ENCODE measurements at regions not wholly inside any gene's neighbourhood (a gene's known extent, or its start where the extent isn't known, plus 50 kb on each side); places are given as distances from the start of the nearest gene placed in this dataset.

DNA sequence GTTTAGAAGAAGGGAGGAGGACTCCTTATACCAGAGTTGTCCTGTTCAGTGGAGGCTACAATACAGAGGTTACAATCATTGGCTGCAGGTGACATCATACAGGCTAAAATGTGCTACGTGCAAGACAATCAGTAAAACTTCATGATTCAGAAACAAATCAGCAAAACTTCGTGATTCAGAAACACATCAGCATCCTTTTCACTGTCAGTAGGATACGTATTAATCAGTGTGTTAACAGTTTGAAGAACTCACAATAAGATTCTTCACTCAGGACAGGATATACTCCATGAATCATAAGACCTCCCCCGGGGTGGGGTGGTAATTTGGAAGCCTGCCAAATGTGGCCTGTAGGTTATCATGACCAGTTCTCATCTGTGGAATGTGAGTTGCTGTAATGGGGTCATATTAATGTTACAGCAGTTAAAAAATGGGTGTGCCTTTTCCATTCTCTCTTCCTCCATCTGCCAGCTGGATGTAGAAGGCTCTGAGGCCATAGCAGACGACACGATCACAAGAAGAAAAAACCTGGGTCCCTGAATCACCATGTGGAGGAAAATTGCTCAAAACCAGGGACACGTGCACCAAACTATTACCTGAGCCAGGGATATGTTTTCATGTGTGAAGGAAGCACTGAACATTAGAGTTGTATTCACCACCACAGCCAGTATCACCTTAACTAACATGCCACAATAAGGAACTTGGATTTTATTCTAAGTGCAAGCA is 134.8 kb upstream of the CREB1 start:
- TF ChIP-seq POLR2AphosphoS5 (IDR thresholded peaks at IDR 0.05; ENCODE audit: low read depth, low read length) (no peak), FOXP2 (optimal IDR thresholded peaks at IDR 0.05; ENCODE audit: borderline replicate concordance, extremely low read depth, extremely low read length, insufficient read depth) (no peak), SIN3A (IDR thresholded peaks at IDR 0.05; ENCODE audit: borderline replicate concordance, insufficient read depth, low read length) (no peak), TAF1 (IDR thresholded peaks at IDR 0.05; ENCODE audit: borderline replicate concordance, insufficient read depth, low read length) (no peak)
- TF ChIP-seq, protein P1, sequence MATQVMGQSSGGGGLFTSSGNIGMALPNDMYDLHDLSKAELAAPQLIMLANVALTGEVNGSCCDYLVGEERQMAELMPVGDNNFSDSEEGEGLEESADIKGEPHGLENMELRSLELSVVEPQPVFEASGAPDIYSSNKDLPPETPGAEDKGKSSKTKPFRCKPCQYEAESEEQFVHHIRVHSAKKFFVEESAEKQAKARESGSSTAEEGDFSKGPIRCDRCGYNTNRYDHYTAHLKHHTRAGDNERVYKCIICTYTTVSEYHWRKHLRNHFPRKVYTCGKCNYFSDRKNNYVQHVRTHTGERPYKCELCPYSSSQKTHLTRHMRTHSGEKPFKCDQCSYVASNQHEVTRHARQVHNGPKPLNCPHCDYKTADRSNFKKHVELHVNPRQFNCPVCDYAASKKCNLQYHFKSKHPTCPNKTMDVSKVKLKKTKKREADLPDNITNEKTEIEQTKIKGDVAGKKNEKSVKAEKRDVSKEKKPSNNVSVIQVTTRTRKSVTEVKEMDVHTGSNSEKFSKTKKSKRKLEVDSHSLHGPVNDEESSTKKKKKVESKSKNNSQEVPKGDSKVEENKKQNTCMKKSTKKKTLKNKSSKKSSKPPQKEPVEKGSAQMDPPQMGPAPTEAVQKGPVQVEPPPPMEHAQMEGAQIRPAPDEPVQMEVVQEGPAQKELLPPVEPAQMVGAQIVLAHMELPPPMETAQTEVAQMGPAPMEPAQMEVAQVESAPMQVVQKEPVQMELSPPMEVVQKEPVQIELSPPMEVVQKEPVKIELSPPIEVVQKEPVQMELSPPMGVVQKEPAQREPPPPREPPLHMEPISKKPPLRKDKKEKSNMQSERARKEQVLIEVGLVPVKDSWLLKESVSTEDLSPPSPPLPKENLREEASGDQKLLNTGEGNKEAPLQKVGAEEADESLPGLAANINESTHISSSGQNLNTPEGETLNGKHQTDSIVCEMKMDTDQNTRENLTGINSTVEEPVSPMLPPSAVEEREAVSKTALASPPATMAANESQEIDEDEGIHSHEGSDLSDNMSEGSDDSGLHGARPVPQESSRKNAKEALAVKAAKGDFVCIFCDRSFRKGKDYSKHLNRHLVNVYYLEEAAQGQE (IDR thresholded peaks at IDR 0.05; ENCODE audit: insufficient read depth in 1 of 2, low read depth in 2 of 2, low read length in 2 of 2), result no peak

DNA sequence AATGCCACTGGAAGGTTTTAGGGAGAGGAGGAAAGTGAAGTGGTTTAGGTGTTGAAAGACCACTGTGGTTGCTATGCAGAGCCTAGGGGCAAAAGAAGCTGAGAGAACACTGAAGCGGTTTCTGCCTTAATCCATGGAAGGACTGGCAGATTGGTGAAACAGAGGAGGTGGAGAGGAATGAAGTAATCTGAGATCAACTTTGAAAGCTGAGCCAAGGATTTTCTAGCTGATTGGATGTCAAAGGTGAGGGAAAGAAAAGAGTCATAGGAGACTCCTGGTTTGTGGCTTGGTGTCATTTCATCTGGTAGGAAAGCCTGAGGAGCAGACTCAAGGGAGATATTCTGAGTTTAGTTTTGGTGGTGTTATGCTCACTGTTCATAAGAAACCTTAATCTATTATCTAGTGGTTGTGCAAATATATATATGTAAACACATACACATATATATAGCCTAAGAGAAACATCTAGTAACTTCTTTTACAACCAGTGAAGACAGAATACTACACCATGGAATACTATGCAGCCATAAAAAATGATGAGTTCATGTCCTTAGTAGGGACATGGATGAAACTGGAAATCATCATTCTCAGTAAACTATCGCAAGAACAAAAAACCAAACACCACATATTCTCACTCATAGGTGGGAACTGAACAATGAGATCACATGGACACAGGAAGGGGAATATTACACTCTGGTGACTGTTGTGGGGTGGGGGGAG is 134.1 kb upstream of the CREB1 start:
- TF ChIP-seq TAF1 (IDR thresholded peaks at IDR 0.05; ENCODE audit: borderline replicate concordance, insufficient read depth, low read length) (no peak), FOXP2 (optimal IDR thresholded peaks at IDR 0.05; ENCODE audit: borderline replicate concordance, extremely low read depth, extremely low read length, insufficient read depth) (no peak), POLR2AphosphoS5 (IDR thresholded peaks at IDR 0.05; ENCODE audit: low read depth, low read length) (no peak), SIN3A (IDR thresholded peaks at IDR 0.05; ENCODE audit: borderline replicate concordance, insufficient read depth, low read length) (no peak)
- TF ChIP-seq, protein P1 (IDR thresholded peaks at IDR 0.05; ENCODE audit: insufficient read depth in 1 of 2, low read depth in 2 of 2, low read length in 2 of 2), result no peak

DNA sequence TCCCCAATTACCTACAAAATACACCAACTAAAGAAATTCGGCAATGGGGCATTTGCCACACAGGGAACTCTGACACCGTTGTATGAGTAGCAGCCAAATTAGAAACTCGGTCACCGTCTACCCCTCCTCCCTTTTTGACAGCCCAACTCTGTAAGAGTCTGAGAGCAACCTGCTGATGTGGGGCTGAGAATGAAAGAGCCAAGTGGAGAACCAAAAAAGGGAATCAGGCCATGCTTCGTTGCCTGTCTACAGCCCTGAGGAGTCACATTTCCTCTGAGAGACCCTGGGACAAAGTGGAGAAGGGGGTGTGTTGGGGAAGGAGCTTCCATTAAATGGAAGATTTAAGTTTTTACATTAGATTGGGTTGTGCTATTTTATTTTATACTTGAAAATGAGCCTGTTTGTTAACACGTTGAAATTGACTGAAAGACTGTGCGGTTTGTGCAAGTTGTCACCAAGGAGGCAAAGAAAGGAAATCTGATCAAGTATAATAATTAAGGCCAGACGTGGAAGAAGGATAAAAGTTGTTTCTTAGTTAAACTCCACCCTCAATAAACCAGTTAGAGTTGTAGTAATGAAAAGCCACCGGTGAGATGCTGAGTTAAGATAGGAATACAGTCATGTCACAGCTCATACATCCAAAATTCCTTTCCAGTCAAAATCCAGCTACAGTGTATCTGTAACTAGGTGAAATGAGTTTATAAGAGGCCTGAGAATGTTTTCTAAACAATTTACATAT is 131.7 kb upstream of the CREB1 start:
- TF ChIP-seq SIN3A (IDR thresholded peaks at IDR 0.05; ENCODE audit: borderline replicate concordance, insufficient read depth, low read length), result no peak
- TF ChIP-seq TAF1 (IDR thresholded peaks at IDR 0.05; ENCODE audit: borderline replicate concordance, insufficient read depth, low read length), result no peak
- TF ChIP-seq FOXP2 (optimal IDR thresholded peaks at IDR 0.05; ENCODE audit: borderline replicate concordance, extremely low read depth, extremely low read length, insufficient read depth), result no peak
- TF ChIP-seq POLR2AphosphoS5 (IDR thresholded peaks at IDR 0.05; ENCODE audit: low read depth, low read length), result no peak
- TF ChIP-seq, protein P1 (IDR thresholded peaks at IDR 0.05; ENCODE audit: insufficient read depth in 1 of 2, low read depth in 2 of 2, low read length in 2 of 2), result no peak

DNA sequence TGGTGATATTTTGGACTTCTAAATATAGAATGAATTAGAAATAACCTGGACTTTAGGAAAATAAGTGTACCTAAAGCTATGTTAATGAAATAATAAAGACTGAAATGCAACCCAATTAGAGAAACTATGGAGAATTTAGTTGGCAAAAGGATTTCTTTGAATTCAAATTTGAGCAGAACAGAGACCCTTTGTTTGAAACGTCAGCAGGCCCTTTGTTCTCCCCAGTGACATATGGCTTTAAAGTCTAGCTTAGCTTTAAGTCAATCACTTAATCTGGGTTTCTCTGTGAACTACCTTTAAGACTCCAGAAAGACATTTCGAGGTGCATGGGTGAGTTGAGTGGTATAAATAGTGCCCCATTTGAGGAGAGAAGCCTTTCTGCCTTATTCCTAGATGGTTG is 130.5 kb upstream of the CREB1 start:
- TF ChIP-seq FOXP2 (optimal IDR thresholded peaks at IDR 0.05; ENCODE audit: borderline replicate concordance, extremely low read depth, extremely low read length, insufficient read depth) (no peak), TAF1 (IDR thresholded peaks at IDR 0.05; ENCODE audit: borderline replicate concordance, insufficient read depth, low read length) (no peak), POLR2AphosphoS5 (IDR thresholded peaks at IDR 0.05; ENCODE audit: low read depth, low read length) (no peak), SIN3A (IDR thresholded peaks at IDR 0.05; ENCODE audit: borderline replicate concordance, insufficient read depth, low read length) (no peak)
- TF ChIP-seq, protein P1 (IDR thresholded peaks at IDR 0.05; ENCODE audit: insufficient read depth in 1 of 2, low read depth in 2 of 2, low read length in 2 of 2), result no peak
